T-helper 2 cell (primary cell): ENCODE measurements at regions not wholly inside any gene's neighbourhood (a gene's known extent, or its start where the extent isn't known, plus 50 kb on each side); places are given as distances from the start of the nearest gene placed in this dataset.
"Not testable (repeated sequence)": the region's sequence is repeated elsewhere in the genome, so short reads cannot be mapped to it uniquely, and the experiment has no call there.

Experiments
- DNase-seq, 5 experiments: peaks; one replicate each; pipeline versions ENCODE4 v3.0.0 to v3.0.0-alpha.2; 2012 to 2022

DNA sequence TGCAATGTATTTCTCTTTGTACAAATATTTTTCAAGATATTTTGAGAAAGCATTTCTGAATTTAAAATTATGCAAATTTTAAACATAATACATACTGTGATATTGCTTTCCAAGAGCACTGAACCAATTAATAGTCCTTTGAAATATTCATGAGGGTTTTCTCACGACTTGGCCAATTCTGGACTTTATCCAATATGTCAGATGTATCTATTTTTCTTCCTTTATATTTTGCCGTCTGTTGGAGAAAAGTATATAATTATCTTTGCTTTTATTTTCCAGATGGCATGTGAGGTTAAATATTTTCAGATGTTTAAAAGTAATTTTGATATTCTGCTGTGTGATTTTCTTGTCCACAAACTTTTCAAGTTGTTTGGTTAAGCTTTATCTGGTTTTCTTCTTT lies 378.9 kb downstream of the SLCO4C1 start:
- DNase-seq = no peak

DNA sequence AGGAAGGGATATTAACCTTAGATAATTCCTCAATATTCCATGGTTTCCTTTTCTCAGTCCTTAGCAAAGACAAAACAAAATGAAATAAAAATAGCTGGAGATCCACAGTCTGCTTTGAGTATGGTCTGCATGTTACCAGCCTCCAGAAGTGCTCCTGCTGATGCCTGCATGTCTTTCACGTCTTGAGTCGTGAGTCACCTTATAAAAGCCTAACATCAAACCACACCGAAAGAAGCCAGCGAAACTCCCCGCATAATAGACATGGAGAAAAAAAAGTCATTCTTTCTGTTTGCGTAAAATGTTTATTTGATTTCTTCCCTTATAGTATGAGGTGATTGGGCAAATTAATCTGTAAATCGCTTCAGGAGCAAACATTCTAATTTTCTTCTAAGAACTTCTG lies 380.5 kb downstream of the SLCO4C1 start:
- DNase-seq = no peak

DNA sequence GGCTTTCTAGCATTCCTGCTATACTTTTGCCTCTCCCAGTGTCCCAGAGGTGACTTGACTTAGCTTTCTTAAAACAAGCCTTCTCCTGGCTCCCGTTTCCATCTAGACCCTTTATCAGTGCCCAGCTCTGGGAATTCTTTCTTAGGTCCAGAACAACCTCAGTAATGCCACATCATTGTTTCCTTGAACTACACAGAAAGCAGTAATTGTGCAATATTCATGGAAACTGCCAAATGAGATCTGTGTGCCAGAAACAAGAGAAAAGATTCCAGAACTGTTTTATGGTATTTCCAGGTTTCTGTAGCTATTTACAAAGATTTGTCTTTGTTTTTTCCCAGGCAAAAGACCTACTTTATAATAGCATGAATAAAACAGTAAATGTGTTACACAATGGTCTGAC lies 391.3 kb downstream of the SLCO4C1 start:
- no peak for DNase-seq

DNA sequence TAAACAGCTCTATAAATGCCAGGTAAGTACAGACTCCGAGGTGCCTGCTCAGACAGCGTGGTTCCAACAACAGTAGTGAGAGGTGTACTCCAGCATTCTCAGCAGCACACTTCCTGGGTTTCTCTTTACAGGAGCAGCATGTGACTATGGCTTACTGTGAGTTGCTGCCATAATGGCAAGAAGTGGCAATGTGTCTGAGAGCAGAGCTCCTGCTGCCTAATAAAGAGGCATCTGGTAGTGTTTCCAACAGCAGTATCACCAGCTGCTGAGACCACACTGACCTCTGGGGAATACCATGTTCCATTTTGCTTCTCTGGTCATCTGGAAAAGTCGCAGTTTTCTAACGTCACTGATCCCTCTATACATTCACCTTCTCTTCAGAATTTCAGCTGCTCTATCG lies 398.2 kb downstream of the SLCO4C1 start:
- DNase-seq = no peak

DNA sequence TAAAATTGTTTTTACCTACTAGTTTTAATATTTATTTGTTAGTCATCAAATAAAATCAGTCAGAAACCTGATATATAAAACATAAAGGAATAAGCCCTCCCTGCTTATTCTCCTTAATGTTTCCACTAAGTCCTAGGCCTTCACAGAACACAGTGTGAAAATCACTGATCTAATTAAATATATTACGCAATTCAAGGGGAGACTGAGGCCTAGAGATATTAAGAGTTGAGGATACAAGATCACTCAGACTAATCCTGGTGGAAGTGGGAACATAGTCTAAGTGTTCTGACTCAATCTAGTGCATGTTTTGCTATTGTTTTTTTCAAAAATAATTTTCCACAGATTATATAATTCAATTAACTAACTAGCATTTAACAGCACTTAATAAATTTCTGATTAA lies 401.1 kb downstream of the SLCO4C1 start:
- DNase-seq = no peak

DNA sequence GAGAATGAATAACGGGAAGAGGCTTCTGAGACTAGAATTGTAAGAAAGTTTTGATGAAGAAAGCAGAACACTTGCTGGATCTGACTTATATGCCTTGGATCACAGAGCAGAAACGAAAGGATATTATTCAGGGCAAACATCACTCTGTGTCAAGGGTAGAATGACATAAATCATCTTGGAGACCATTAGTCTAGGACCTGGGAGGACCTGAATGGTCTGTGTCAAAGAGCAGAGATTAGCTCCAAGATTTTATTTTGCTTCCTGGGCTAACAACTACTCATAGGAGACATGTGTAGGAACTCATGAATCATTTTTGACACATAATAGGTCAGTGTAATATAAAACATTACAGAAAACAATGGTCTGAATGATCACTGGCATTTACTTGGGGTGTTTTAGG lies 417.9 kb downstream of the SLCO4C1 start:
- no peak for DNase-seq

DNA sequence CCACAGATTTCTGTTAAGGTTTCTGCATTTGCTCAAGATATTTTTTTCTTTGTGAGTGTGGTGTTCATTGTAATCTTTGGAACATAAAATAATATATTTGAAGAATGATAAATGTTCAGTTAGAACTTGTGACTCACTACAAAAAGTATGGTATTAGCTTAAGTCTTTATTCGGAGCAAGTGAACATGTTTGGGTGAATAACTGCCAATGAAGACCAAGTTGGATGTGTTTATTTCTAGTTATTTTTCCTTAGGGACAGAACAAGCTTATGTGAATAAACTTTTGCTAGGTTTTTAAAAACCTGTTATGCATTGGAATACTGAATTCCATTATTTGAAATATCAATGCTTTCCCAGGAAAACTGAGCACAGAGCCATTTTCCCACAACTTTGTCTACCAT lies 418.6 kb downstream of the SLCO4C1 start:
- DNase-seq = no peak

DNA sequence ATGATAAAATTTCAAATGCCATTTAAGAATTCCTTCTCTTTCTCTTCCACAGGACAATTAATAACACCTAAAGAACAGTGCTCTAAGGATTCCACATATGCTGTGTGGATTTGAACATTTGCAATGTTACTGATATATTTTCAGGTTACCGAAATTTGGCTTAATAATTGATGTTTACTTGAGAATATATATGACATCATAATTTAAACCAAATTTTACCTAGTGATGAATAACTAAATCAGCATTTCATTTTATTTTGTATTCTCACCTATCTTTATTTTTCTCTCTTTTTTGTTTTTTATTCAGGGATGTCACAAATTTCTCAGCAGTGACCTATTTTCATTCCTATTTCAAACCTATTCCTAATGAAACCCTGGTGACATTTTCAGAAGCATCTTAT lies 429.6 kb downstream of the SLCO4C1 start:
- no peak for DNase-seq

DNA sequence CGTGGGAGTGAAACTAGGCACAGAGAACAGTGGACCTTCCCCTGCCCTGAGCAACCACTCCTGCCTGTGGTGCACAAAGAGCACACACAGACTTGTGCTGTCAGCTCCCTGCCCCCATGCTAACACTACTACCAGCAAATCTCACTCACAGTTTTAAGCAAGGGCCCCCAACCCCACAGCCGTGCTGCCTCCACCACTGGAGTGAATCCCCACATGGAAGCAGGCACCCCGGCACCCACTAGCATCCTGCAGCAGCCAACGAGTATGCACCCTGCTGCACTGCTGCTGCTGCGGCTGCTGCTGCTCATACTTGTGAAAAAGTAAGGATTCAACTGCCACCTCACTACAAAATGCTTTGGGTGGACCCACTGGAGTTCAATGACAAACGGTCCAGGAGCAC lies 435.5 kb downstream of the SLCO4C1 start:
- no peak for DNase-seq

DNA sequence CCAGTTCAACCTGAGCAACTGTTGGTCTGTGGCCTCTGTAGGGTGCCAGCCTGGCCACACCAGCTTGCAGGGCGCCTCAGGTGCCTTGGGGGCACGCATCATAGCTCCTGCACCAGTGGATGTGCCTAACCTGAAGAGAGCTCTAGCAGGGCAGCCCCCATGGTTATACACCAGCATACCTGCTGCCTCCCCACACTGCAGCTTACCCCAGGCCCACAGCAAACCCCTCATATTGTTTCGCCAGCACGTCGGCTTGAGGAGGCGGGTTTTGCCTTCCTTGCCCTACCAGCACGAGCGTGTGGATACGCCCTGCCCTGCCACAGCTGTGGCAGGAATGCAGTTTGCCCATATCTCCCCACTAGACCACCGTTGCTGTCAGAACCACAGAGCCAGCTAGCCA lies 435.9 kb downstream of the SLCO4C1 start:
- DNase-seq = no peak

DNA sequence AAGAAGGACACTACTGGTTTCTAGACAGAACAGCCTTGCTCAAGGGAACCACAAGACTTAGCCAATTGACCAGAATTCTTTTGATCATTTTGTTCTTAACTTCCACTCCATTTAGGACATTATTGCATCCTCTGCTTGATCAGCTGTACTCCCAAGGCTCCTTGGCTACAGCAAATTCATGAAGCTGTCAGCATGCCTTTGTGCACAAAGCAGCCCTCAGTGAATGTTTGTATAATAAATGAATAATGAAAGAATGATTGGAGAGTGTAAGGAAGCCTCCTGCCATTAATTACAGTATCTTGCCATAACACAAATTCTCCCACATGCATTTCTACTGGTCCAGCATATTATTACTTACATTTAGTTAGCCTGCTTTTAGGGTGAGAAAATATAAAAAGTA lies 449.6 kb downstream of the SLCO4C1 start:
- DNase-seq = no peak

DNA sequence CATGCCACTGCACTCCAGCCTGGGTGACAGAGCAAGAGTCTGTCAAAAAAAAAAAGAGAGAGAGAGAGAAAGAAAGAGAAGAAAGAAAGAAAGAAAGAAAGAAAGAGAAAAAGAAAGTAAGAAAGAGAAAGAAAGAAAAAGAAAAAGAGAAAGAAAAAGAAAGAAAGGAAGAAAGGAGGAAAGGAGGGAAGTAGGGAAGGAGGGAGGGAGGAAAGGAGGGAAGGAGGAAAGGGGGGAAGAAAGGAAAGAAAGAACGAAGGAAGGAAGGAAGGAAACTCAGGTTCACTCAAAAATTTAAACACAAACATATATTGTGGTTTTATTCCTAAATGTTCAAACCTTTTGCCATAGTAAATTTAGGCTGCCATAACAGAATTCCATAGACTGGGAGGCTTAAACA lies 453.0 kb downstream of the SLCO4C1 start:
- DNase-seq = no peak

DNA sequence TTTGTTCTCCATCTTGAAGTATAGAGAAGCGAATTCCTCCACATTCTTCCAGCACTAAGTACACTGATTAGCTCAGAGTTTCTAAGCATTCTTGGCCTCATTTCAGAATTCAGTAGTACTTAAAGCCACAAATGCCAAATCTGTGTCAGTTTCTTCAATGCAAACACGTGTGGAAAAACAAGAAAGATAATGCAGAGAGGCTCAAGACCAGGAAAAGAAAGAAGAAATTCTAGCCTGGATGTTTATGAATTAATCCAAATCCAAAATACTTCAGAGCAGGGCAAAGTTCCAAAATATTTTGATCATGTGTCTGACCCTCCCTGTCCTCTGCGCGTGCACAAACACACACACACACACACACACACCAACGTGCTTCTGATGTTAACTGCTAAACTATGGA lies 457.6 kb downstream of the SLCO4C1 start:
- no peak for DNase-seq

DNA sequence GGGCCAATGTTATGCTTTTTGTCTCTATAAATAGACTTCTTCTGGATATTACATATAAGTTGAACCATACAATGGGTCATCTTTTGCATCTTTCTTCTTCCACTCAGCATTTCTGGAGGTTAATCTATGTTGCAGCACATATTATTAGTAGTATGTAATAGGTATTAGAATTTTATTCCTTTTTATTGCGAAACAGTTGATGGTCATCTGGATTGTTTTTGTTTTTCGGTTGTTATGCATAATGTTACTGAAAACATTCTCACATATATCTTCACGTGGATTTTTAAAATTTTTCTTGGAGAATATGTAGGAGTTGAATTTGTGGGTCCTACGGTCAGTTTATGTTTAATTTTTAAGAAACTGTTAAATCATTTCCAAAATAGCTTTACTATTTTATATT lies 466.8 kb downstream of the SLCO4C1 start:
- no peak for DNase-seq

DNA sequence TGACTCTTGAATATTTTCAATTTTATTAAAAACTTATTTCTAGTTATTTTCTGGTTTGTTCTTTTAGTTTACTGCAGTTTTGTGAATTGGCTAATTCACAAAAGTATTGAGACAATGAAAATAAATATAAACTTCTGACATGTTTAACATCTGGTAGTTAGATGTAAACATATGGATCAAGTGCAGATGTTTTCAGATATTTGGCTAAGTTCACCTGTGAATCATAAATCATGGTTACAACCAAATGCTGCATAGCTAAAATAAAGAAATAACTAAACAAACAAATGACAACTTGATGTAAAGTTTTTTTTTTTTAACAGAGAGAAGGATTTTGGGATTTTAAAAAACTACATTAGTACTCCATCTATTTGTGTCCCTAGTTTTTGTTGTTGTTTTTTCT lies 484.6 kb downstream of the SLCO4C1 start:
- no peak for DNase-seq

DNA sequence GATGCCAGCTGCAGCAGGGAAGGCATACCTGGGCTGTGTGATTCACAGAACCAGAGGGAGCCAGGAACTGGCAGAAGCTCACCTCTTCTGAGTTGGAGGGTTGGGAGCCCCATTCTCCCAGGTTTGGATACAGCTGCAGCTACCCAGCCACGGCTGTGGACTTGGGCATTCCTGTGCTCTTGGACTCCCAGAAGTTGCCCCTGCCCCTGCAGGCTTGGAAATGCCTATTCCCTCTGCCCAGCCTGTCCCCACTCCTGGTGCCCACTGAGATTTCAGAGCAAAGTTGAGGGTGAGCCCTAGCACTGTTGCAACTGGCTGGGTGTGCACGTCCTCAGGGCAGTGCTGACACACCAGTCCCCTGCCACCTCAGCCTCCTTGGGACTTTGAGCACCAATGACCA lies 489.7 kb downstream of the SLCO4C1 start:
- DNase-seq = no peak

DNA sequence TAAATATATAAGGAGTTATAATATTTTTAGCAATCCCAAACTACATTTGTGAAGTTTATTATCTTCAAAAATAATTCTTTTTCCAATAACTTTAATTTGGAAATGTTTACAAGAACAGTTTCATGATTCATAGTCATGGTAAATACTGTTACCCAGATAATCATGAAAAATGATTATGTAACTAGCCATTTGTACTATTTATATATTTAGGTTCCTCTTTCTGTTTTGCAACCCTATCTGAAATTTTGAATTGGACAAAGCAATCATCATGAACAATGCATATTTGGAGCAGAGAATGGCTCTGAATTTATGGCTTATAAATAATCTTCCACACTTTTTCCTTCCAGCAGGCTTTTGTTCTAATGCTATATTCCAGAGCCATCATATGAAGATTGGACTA lies 499.7 kb downstream of the SLCO4C1 start:
- DNase-seq = no peak

DNA sequence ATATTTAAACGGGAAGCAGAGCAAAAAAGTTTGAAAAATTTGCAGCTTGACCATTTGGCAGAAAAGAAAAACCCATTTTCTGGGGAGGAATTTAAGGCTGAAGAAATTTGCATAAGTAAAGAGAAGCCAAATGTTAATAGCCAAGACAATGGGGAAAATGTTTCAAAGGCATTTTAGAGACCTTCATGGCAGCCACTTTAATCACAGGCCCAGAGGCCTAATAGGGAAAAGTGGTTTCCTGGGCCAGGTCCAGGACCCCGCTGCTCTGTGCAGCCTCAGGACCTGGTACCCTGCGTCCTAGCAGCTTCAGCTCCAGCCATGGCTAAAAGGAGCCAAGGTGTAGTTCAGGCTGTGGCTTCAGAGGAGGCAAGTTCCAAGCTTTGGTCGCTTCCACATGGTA lies 507.3 kb downstream of the SLCO4C1 start:
- no peak for DNase-seq

DNA sequence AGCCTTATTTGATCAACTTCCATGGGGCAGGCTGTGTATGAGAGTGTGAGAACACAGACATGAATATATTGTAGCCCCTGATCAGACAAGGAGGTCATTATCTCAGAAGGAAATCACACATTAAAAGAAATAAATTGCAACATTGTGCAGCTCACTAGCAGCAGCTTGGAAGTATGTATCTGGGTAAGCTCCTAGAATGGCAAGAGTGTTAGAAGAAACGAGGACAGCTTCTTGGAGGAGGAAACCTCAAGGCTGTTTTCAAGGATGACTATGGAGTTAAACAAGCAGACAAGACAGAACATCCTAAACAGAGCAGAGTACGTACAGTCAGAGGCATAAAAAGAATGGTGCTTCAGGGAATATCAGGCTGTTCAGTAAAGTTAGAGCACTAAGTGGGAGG lies 511.0 kb downstream of the SLCO4C1 start:
- no peak for DNase-seq

DNA sequence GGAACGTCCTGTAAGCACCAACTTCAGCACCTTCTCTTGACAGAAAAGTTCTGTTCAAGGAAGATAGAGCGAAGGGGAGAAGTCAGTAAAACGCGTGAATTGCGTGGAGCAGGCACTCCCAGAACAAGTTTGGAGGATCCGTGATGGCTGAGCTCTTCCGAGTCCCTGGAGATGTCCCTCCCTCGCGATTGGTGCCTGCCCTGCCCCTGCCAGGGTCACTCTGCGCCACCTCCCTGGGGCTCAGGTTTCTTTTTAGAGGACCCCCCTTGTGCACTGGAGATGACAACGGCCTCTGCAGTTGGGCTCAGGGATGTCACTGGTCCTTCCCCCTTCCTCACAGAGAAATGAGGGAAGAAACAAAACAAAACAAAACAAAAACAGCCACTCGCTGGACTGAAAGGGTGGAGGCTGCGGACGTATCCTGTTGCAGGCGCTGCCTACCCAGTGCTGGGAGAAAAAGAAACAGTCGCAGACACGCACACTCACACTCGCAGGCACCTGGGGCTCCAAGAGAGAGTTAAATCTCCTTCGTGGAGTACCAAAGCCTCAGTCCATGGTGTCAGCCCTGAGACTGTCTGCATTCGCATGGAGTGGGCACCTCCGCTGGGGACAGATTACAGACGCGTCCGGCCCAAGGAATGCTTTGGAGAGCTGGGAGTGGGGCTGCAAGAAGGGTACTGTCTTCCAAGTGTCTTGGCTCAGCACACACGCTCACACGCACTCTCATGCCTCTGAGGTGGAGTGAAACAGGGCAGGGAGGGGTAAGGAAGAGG lies 512.7 kb downstream of the SLCO4C1 start:
- no peak for DNase-seq

DNA sequence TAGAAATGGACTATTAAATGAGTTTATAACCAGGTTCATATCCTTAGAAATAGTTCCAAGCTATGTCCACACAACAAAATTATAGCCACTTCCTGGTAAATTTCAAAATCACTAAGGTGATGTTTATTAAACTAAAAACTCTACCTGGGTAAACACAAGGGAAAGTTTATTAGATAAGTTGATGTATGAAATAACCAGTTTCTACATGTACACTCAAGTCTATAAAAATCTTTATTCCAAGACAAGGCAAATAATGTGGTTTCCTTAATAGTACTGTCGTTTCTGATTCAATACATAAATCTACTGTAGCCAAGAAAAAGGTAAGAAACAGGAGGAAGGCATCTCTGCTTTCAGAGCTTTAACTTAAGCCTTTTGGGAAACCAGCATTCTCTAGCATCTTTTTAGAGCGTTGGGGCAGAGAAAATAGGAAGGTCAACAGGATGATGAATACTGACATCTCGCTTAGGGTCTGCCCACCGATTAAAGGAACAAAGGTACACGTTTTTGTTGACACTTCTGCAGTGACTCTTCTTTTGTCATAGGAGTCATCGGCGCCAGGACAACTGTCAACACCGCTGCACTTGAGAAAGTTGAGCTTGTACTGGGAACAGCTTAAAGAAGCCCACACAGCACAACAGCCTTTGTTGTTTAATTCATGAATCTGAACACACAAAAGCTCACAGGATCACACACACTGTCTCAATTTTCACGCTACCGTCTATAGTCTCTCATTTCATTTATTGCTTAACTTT lies 513.6 kb downstream of the SLCO4C1 start:
- no peak for DNase-seq

DNA sequence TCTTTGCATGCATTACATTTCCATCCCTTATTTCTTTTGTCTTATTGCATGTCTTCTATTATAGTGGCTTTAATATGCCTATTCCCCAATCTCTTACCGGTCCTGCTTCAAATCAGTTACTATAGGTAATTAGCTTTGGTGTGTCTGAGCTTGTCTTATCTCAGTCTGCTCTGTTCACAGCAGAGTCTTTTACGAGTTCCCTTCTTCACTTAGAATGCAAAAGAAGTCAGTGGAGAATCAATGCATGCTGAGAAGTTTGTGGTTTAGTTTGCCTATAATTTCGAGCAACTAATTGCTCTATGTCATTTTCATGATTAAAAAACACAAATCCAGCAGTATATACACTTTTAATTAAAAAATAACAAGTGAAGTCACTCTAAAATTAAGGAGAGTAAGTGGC lies 545.0 kb downstream of the SLCO4C1 start:
- DNase-seq = no peak

DNA sequence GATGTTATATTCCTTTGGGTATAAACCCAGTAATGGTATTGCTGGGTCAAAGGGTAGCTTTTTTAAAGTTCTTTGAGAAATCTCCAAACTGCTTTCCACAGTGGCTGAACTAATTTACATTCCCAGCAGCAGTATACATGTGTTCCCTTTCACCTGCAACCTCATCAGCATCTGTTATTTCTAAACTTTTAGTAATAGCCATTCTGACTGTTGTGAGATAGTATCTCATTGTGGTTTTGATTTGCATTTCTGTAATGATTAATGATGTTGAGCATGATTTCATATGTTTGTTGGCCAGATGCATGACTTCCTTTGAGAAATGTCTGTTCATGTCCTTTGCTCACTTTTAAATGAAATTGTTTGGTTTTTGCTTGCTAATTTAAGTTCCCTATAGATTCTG lies 553.1 kb downstream of the SLCO4C1 start:
- DNase-seq = not testable (repeated sequence)

DNA sequence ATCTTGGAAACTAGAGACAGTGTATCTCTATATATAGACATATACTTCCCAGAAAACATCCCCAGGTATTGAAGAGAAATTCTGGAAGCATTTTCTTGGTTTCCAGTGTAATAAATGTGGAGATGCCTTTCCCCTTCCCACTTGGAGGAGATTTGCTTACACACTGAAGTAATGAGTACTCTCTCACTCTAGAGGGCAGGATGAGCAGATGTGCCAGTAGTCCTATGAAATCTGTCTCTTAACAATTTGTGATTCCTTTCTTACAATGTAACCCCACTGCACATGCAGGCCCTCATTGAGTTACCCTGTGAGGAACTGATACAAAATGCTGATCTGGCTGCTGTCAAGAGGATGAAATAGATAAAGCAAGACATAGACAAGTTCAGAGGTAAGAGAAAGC lies 567.2 kb downstream of the SLCO4C1 start:
- no peak for DNase-seq

DNA sequence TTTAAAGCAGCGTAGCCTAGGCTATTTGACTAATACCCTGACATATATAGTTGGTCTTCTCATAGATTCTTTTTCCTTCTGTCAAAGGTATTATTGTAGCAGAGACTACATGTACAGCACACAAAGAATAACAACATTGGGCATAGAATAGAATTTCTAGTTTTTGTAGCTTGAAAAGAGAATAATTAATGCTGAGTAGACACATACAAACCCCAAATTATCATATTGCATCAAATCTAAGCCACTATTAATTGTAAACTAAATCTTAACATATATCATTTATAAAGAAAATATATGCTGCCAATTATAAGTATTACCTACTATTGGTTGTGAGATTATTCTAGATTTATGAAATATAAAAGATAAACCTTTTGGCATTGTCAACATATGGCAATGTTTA lies 574.5 kb downstream of the SLCO4C1 start:
- DNase-seq = no peak
